H1 (cell line): ENCODE measurements at regions not wholly inside any gene's neighbourhood (a gene's known extent, or its start where the extent isn't known, plus 50 kb on each side); places are given as distances from the start of the nearest gene placed in this dataset.

ENCODE experiments used
- CTCF ChIA-PET: fragments of 300-600 bp; sonication (Branson Sonifier 250); formaldehyde crosslinking; loops from one replicate; lab custom pipeline; 2021; ENCODE audit not compliant: partially characterized antibody; lab: Charles Lee
- POLR2A ChIA-PET: fragments of 300-600 bp; sonication (Branson Sonifier 250); formaldehyde crosslinking; loops from one replicate; lab custom pipeline; 2021; ENCODE audit warnings: inconsistent platforms; ENCODE audit not compliant: partially characterized antibody; lab: Charles Lee
- DNase-seq, 2 experiments: peaks; one replicate each; pipeline versions ENCODE4 v3.0.0 to v3.0.0-alpha.2; 2010 to 2022; ENCODE audit warnings: low spot score in 2 of 2, low read depth in 1 of 2, mixed read lengths in 1 of 2
- FAIRE-seq: peaks from 2 replicates; lab custom pipeline; 2011; peaks lifted over from hg19 to GRCh38; lab: Jason Lieb, UNC
- H2AFZ ChIP-seq: 2 replicates; pipeline ENCODE4 v1.8.1; 2012; ENCODE audit warnings: low read length, inconsistent platforms
- H2AK5ac ChIP-seq: 2 replicates; pipeline ENCODE4 v1.6.1; 2013; ENCODE audit warnings: low read depth, low read length
- H2BK120ac ChIP-seq: replicated peaks from 2 replicates; pipeline ENCODE3; 2013; ENCODE audit warnings: low read depth, low read length, inconsistent platforms
- H2BK12ac ChIP-seq: 2 replicates; pipeline ENCODE4 v1.6.1; 2013; ENCODE audit warnings: low read depth, low read length
- H2BK15ac ChIP-seq: 2 replicates; pipeline ENCODE4 v1.6.1; 2013; ENCODE audit warnings: low read length
- H2BK20ac ChIP-seq: 2 replicates; pipeline ENCODE4 v1.6.1; 2013; ENCODE audit warnings: low read length
- H2BK5ac ChIP-seq: 2 replicates; pipeline ENCODE4 v1.6.1; 2013; ENCODE audit warnings: low read depth, low read length
- H3K14ac ChIP-seq: 2 replicates; pipeline ENCODE4 v1.6.1; 2013; ENCODE audit warnings: inconsistent platforms; ENCODE audit not compliant: insufficient read length
- H3K18ac ChIP-seq: 2 replicates; pipeline ENCODE4 v1.6.1; 2013; ENCODE audit warnings: low read length; ENCODE audit errors: extremely low read depth
- H3K23ac ChIP-seq: 2 replicates; pipeline ENCODE4 v1.6.1; 2013; ENCODE audit warnings: inconsistent platforms; ENCODE audit not compliant: insufficient read length
- H3K23me2 ChIP-seq: 2 replicates; pipeline ENCODE4 v1.6.1; 2013; ENCODE audit warnings: low read depth, low read length
- H3K27ac ChIP-seq: 2 replicates; pipeline ENCODE4 v1.6.1; 2011; ENCODE audit warnings: low read depth, low read length, inconsistent platforms
- H3K27me3 ChIP-seq, 4 experiments: replicated peaks in 1 of 4; 1 replicate in 1 of 4; 2 replicates in 3 of 4; pipeline versions ENCODE4 v1.6.1 to v1.8.1; 2011 to 2013; ENCODE audit warnings: low read length in 3 of 4, mild to moderate bottlenecking in 3 of 4, inconsistent platforms in 2 of 4, mixed read lengths in 2 of 4, moderate library complexity in 1 of 4; ENCODE audit not compliant: control insufficient read depth in 3 of 4, insufficient read depth in 3 of 4; ENCODE audit errors: extremely low read depth in 1 of 4
- H3K36me3 ChIP-seq, 4 experiments: 2 replicates each; pipeline versions ENCODE4 v1.6.1 to v1.8.1; 2011 to 2013; ENCODE audit warnings: mild to moderate bottlenecking in 4 of 4, low read length in 3 of 4, moderate library complexity in 2 of 4, control low read depth in 1 of 4, inconsistent platforms in 1 of 4; ENCODE audit not compliant: insufficient read depth in 4 of 4, control insufficient read depth in 2 of 4
- H3K4ac ChIP-seq: replicated peaks from 2 replicates; pipeline ENCODE3; 2013; ENCODE audit warnings: low read length, low read depth, mixed read lengths, inconsistent platforms; ENCODE audit not compliant: insufficient read length
- H3K4me1 ChIP-seq, 4 experiments: replicated peaks in 1 of 4; 1 replicate in 1 of 4; 2 replicates in 3 of 4; pipeline versions ENCODE4 v1.6.1 to v1.8.1; 2011 to 2013; ENCODE audit warnings: low read length in 3 of 4, inconsistent platforms in 2 of 4, mixed read lengths in 1 of 4; ENCODE audit not compliant: insufficient read depth in 4 of 4, control insufficient read depth in 3 of 4
- H3K4me2 ChIP-seq, 2 experiments: 2 replicates each; pipeline versions ENCODE4 v1.6.1 to v1.8.1; 2011 to 2013; ENCODE audit warnings: low read depth in 2 of 2, low read length in 2 of 2, control low read depth in 1 of 2, inconsistent platforms in 1 of 2, mild to moderate bottlenecking in 1 of 2; ENCODE audit not compliant: insufficient read depth in 1 of 2
- H3K4me3 ChIP-seq, 4 experiments: fragments of 200-600, 300-600 bp in 1 of 4; sonication (generic), shearing (Covaris generic), sonication (Bioruptor Twin) in 1 of 4; 2 replicates each; pipeline versions ENCODE4 v1.5.1 to v1.8.1; 2011 to 2016; ENCODE audit warnings: low read length in 4 of 4, low read depth in 3 of 4, control low read depth in 2 of 4, inconsistent platforms in 2 of 4, mild to moderate bottlenecking in 2 of 4, mixed read lengths in 1 of 4, moderate library complexity in 1 of 4; ENCODE audit not compliant: insufficient read depth in 2 of 4; ENCODE audit errors: extremely low read depth in 1 of 4
- H3K56ac ChIP-seq: replicated peaks from 2 replicates; pipeline ENCODE3; 2013; ENCODE audit warnings: low read depth, mild to moderate bottlenecking, mixed read lengths, low read length, inconsistent platforms; ENCODE audit not compliant: insufficient read length
- H3K79me1 ChIP-seq: 2 replicates; pipeline ENCODE4 v1.6.1; 2013; ENCODE audit warnings: low read depth, low read length, control low read depth
- H3K79me2 ChIP-seq, 2 experiments: 2 replicates each; pipeline versions ENCODE4 v1.6.1 to v1.8.1; 2012 to 2013; ENCODE audit warnings: low read length in 2 of 2, mild to moderate bottlenecking in 2 of 2, inconsistent platforms in 1 of 2; ENCODE audit not compliant: insufficient read depth in 2 of 2, control insufficient read depth in 1 of 2
- H3K9ac ChIP-seq, 4 experiments: replicated peaks in 1 of 4; 1 replicate in 1 of 4; 2 replicates in 3 of 4; pipeline versions ENCODE4 v1.6.1 to v1.8.1; 2011 to 2013; ENCODE audit warnings: low read depth in 3 of 4, low read length in 3 of 4, control low read depth in 2 of 4, mild to moderate bottlenecking in 2 of 4, moderate library complexity in 2 of 4, inconsistent platforms in 1 of 4; ENCODE audit errors: extremely low read depth in 1 of 4
- H3K9me3 ChIP-seq, 2 experiments: 2 replicates each; pipeline versions ENCODE4 v1.6.1 to v1.8.1; 2012 to 2013; ENCODE audit warnings: mild to moderate bottlenecking in 2 of 2, moderate library complexity in 2 of 2, control low read depth in 1 of 2, inconsistent platforms in 1 of 2, low read depth in 1 of 2, low read length in 1 of 2, mixed read lengths in 1 of 2; ENCODE audit not compliant: insufficient read depth in 2 of 2
- H4K20me1 ChIP-seq, 2 experiments: replicated peaks in 1 of 2; 2 replicates each; pipeline versions ENCODE3 to v1.8.1; 2011 to 2013; ENCODE audit warnings: inconsistent platforms in 2 of 2, low read length in 2 of 2, mild to moderate bottlenecking in 1 of 2; ENCODE audit not compliant: insufficient read depth in 2 of 2, control insufficient read depth in 1 of 2
- H4K5ac ChIP-seq: 2 replicates; pipeline ENCODE4 v1.6.1; 2013; ENCODE audit warnings: low read length, low read depth, mixed read lengths, inconsistent platforms; ENCODE audit not compliant: insufficient read length
- H4K8ac ChIP-seq: 2 replicates; pipeline ENCODE4 v1.8.0; 2013; ENCODE audit warnings: mild to moderate bottlenecking, moderate library complexity, low read length, inconsistent platforms; ENCODE audit not compliant: insufficient read depth; ENCODE audit errors: extremely low read depth
- H4K91ac ChIP-seq: replicated peaks from 2 replicates; pipeline ENCODE3; 2013; ENCODE audit warnings: low read length, mixed read lengths, inconsistent platforms; ENCODE audit not compliant: insufficient read length
- EZH2 ChIP-seq: fragments of 200-600 bp; sonication (generic); IDR thresholded peaks from 2 replicates; pipeline ENCODE4 v1.7.1; 2012; ENCODE audit warnings: low read depth, mild to moderate bottlenecking, moderate library complexity, low read length, inconsistent platforms; ENCODE audit not compliant: severe bottlenecking
- KDM4A ChIP-seq: IDR thresholded peaks from one replicate; pipeline ENCODE4 v1.7.1; 2012; ENCODE audit warnings: low read depth, mild to moderate bottlenecking, moderate library complexity, low read length, inconsistent platforms; ENCODE audit not compliant: severe bottlenecking
- KDM5A ChIP-seq: fragments of 200-600 bp; IDR thresholded peaks from 2 replicates; pipeline ENCODE4 v1.7.1; 2012; ENCODE audit warnings: mild to moderate bottlenecking, low read length, inconsistent platforms, mixed read lengths
- POLR2A ChIP-seq, 2 experiments: IDR thresholded peaks; 1 replicate in 1 of 2; 2 replicates in 1 of 2; pipeline ENCODE4 v1.6.1; 2011; ENCODE audit warnings: low read depth in 2 of 2, low read length in 2 of 2, mild to moderate bottlenecking in 2 of 2; ENCODE audit errors: control extremely low read depth in 1 of 2
- RAD21 ChIP-seq, 2 experiments: IDR thresholded peaks in 1 of 2; conservative IDR thresholded peaks in 1 of 2; 2 replicates each; pipeline ENCODE4 v1.6.1; 2011; ENCODE audit warnings: low read depth in 2 of 2, low read length in 2 of 2, improper control_type of control experiment in 1 of 2, inconsistent platforms in 1 of 2, mild to moderate bottlenecking in 1 of 2, moderate library complexity in 1 of 2
- RFX5 ChIP-seq: IDR thresholded peaks from 2 replicates; pipeline ENCODE4 v1.6.1; 2011; ENCODE audit warnings: low read depth, low read length, improper control_type of control experiment, borderline replicate concordance
- SAP30 ChIP-seq: fragments of 300-600 bp; sonication (generic); IDR thresholded peaks from 2 replicates; pipeline ENCODE4 v1.7.1; 2012; ENCODE audit warnings: low read length, moderate library complexity, mild to moderate bottlenecking, inconsistent platforms; ENCODE audit not compliant: insufficient read depth, insufficient replicate concordance
- SIN3A ChIP-seq, 2 experiments: IDR thresholded peaks in 1 of 2; conservative IDR thresholded peaks in 1 of 2; 2 replicates each; pipeline ENCODE4 v1.6.1; 2011 to 2012; ENCODE audit warnings: low read length in 2 of 2, improper control_type of control experiment in 1 of 2, low read depth in 1 of 2, mild to moderate bottlenecking in 1 of 2
- SIX5 ChIP-seq: IDR thresholded peaks from 2 replicates; pipeline ENCODE4 v1.6.1; 2011; ENCODE audit warnings: mild to moderate bottlenecking, low read depth, low read length
- SP4 ChIP-seq: IDR thresholded peaks from 2 replicates; pipeline ENCODE4 v1.6.1; 2012; ENCODE audit warnings: low read length, inconsistent platforms
- SRF ChIP-seq: IDR thresholded peaks from 2 replicates; pipeline ENCODE4 v1.6.1; 2011; ENCODE audit warnings: mild to moderate bottlenecking, low read depth, low read length, moderate library complexity
- SUZ12 ChIP-seq: fragments of 200-600 bp; sonication (generic); IDR thresholded peaks from 2 replicates; pipeline ENCODE4 v1.6.1; 2012; ENCODE audit warnings: mild to moderate bottlenecking, inconsistent platforms, low read length, moderate library complexity, mixed read lengths
- ZNF274 ChIP-seq: IDR thresholded peaks from 2 replicates; pipeline ENCODE4 v1.7.0; 2012; ENCODE audit warnings: low read length, borderline replicate concordance; ENCODE audit errors: extremely low read depth
- WGBS, 2 experiments: shearing (Covaris generic) in 1 of 2; methylation state at CpG; one replicate each; pipeline versions ENCODE4 v1.1.6 to v1.1.7; 2013 to 2015; ENCODE audit warnings: low lambda C conversion rate in 2 of 2, mixed read lengths in 2 of 2, inconsistent platforms in 1 of 2, low coverage in 1 of 2, missing lambda C conversion rate in 1 of 2; ENCODE audit not compliant: insufficient replicate concordance in 2 of 2, insufficient coverage in 1 of 2, insufficient read length in 1 of 2; ENCODE audit errors: extremely low coverage in 1 of 2, missing lambda C conversion rate in 1 of 2; 5-methylcytosine and 5-hydroxymethylcytosine counted together
- TF ChIP-seq, protein P1 (sequence below): IDR thresholded peaks from 2 replicates; pipeline ENCODE4 v1.6.1; 2012; ENCODE audit warnings: inconsistent platforms

DNA sequence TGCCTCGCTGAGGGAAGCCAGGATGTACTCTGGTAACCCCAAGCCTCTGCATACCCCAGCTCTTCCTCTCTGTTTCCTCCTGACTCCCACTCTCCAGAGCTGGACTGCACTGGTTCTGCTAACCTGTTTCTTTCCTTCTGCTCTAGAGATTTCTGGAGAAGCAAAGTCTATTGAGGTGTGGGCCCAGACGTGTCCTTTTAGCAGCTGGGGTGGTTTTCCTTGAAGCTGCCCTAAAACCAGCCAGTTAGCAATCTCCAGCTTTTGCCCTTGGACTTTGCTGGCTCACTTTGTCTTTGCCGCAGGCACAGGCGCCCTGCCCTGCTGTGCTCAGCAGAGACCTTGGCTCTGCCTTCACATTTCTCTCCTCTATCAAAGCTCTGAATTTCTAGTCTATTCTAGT lies 171.8 kb upstream of the IVNS1ABP start:
- H3K56ac ChIP-seq = no peak overlapping the region
- H4K8ac ChIP-seq = no peak overlapping the region
- WGBS, 2 experiments = 91% methylated on average over 4 of the region's 4 CpGs; no CpG with 5 or more reads in 1 of the 2 experiments
- H2BK12ac ChIP-seq = no peak overlapping the region
- no peak overlapping the region for H3K9ac ChIP-seq
- no peaks in the 10 kb centered on the region for H3K36me3 ChIP-seq
- H3K9me3 ChIP-seq = no peaks in the 10 kb centered on the region
- no peaks in the 10 kb centered on the region for H3K27me3 ChIP-seq
- DNase-seq (no peak), FAIRE-seq (no peak)
- no peaks in the 10 kb centered on the region for H3K79me1 ChIP-seq
- no peak overlapping the region for H3K14ac ChIP-seq
- H3K4ac ChIP-seq = no peak overlapping the region
- no peak overlapping the region for H2BK5ac ChIP-seq
- no peak overlapping the region for H2BK120ac ChIP-seq
- no peak overlapping the region for H3K23ac ChIP-seq
- no peak overlapping the region for H2BK20ac ChIP-seq
- ChIA-PET CTCF (interaction anchor here (0.7 to 1.6 kb wide), 4 partner anchors 71 to 192 kb away, joined by 3 to 5 read pairs (median 4); no protein-coding TSS in a partner anchor), POLR2A (no interaction called here)
- H3K4me2 ChIP-seq = no peak overlapping the region
- H3K23me2 ChIP-seq = no peaks in the 10 kb centered on the region; the same call in 1 of the 2 replicates
- H3K79me2 ChIP-seq = no peaks in the 10 kb centered on the region
- no peak overlapping the region for H4K5ac ChIP-seq
- peak overlapping the region; percentile 83; the same call in 1 of the 2 replicates for H2AFZ ChIP-seq
- H3K4me1 ChIP-seq = peaks cover 0 to 4% (median 2%) of the 10 kb centered on the region in 4 experiments; a peak in 4 of 7 replicates
- no peak overlapping the region for H4K91ac ChIP-seq
- H2BK15ac ChIP-seq = no peak overlapping the region
- no peaks in the 10 kb centered on the region for H4K20me1 ChIP-seq
- H3K18ac ChIP-seq = no peak overlapping the region
- H3K27ac ChIP-seq = no peak overlapping the region
- no peak overlapping the region for H2AK5ac ChIP-seq
- H3K4me3 ChIP-seq = no peak overlapping the region
- TF ChIP-seq EZH2 (no peak), ZNF274 (no peak), POLR2A (IDR thresholded peaks at IDR 0.05; ENCODE audit: control extremely low read depth in 1 of 2, low read depth in 2 of 2, low read length in 2 of 2) (no peak), RAD21 (IDR thresholded peaks at IDR 0.05 in 1 of 2, conservative IDR thresholded peaks at IDR 0.05 in 1 of 2; ENCODE audit: low read depth in 2 of 2, low read length in 2 of 2) (no peak), SRF (no peak), SIX5 (no peak), SUZ12 (no peak), KDM4A (no peak), RFX5 (no peak), KDM5A (no peak), SP4 (no peak), SAP30 (no peak), SIN3A (conservative IDR thresholded peaks at IDR 0.05 in 1 of 2, IDR thresholded peaks at IDR 0.05 in 1 of 2; ENCODE audit: low read depth in 1 of 2, low read length in 2 of 2) (no peak)
- TF ChIP-seq, protein P1, sequence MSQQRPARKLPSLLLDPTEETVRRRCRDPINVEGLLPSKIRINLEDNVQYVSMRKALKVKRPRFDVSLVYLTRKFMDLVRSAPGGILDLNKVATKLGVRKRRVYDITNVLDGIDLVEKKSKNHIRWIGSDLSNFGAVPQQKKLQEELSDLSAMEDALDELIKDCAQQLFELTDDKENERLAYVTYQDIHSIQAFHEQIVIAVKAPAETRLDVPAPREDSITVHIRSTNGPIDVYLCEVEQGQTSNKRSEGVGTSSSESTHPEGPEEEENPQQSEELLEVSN = no peak
